ENCODE measurements at regions not wholly inside any gene's neighbourhood (a gene's known extent, or its start where the extent isn't known, plus 50 kb on each side); places are given as distances from the start of the nearest gene placed in this dataset.

- H2AK5ac ChIP-seq (ENCODE audit: low read depth, low read length), result no peak overlapping the region; the same call in 1 of the 2 replicates
- no peak overlapping the region for H3K4me3 ChIP-seq (ENCODE audit: extremely low read depth in 1 of 4, insufficient read depth in 2 of 4, low read depth in 3 of 4, low read length in 4 of 4)
- H2BK12ac ChIP-seq (ENCODE audit: low read depth, low read length), result no peak overlapping the region
- WGBS, 2 experiments (ENCODE audit: extremely low coverage in 1 of 2, insufficient coverage in 1 of 2, insufficient read length in 1 of 2, insufficient replicate concordance in 2 of 2, low coverage in 1 of 2, low lambda C conversion rate in 2 of 2, missing lambda C conversion rate in 1 of 2), result 90% methylated on average over 7 of the region's 7 CpGs; no CpG with 5 or more reads in 1 of the 2 experiments
- no peak overlapping the region for H4K8ac ChIP-seq (ENCODE audit: extremely low read depth, insufficient read depth, low read length)
- H3K27ac ChIP-seq (ENCODE audit: low read depth, low read length), result no peak overlapping the region
- no peaks in the 10 kb centered on the region for H3K9me3 ChIP-seq (ENCODE audit: insufficient read depth in 2 of 2, low read depth in 1 of 2, low read length in 1 of 2)
- no peak overlapping the region for H3K4ac ChIP-seq (replicated peaks; ENCODE audit: insufficient read length, low read depth, low read length)
- H3K4me1 ChIP-seq (replicated peaks in 1 of 4; ENCODE audit: control insufficient read depth in 3 of 4, insufficient read depth in 4 of 4, low read length in 3 of 4), result peaks cover 0 to 4% (median 2%) of the 10 kb centered on the region in 4 experiments; a peak in 4 of 7 replicates
- H3K9ac ChIP-seq (replicated peaks in 1 of 4; ENCODE audit: extremely low read depth in 1 of 4, low read depth in 3 of 4, low read length in 3 of 4), result no peak overlapping the region
- H3K79me1 ChIP-seq (ENCODE audit: low read depth, low read length), result no peaks in the 10 kb centered on the region
- H3K18ac ChIP-seq (ENCODE audit: extremely low read depth, low read length), result no peak overlapping the region
- H3K79me2 ChIP-seq (ENCODE audit: control insufficient read depth in 1 of 2, insufficient read depth in 2 of 2, low read length in 2 of 2), result no peaks in the 10 kb centered on the region
- DNase-seq (ENCODE audit: low read depth in 1 of 2, low spot score in 2 of 2) (no peak), FAIRE-seq (no peak)
- no peak overlapping the region for H3K56ac ChIP-seq (replicated peaks; ENCODE audit: insufficient read length, low read depth, low read length)
- H2BK5ac ChIP-seq (ENCODE audit: low read depth, low read length), result no peak overlapping the region
- no peak overlapping the region for H4K91ac ChIP-seq (replicated peaks; ENCODE audit: insufficient read length, low read length)
- no peak overlapping the region for H2BK15ac ChIP-seq (ENCODE audit: low read length)
- no peak overlapping the region for H3K14ac ChIP-seq (ENCODE audit: insufficient read length)
- H4K20me1 ChIP-seq (replicated peaks in 1 of 2; ENCODE audit: control insufficient read depth in 1 of 2, insufficient read depth in 2 of 2, low read length in 2 of 2), result no peaks in the 10 kb centered on the region
- peak overlapping the region; percentile 44; the same call in 1 of the 2 replicates for H2BK20ac ChIP-seq (ENCODE audit: low read length)
- TF ChIP-seq SP1 (IDR thresholded peaks at IDR 0.05; ENCODE audit: low read depth, low read length), result no peak
- TF ChIP-seq ZNF274 (IDR thresholded peaks at IDR 0.05; ENCODE audit: borderline replicate concordance, extremely low read depth, low read length), result no peak
- H3K27me3 ChIP-seq (replicated peaks in 1 of 4; ENCODE audit: control insufficient read depth in 3 of 4, extremely low read depth in 1 of 4, insufficient read depth in 3 of 4, low read length in 3 of 4), result no peaks in the 10 kb centered on the region; a peak in 1 of 7 replicates
- CTCF ChIA-PET (ENCODE audit: partially characterized antibody), result interaction anchor here (1.5 kb wide), 1 partner anchor 10 kb away, joined by 5 read pairs; no protein-coding TSS in a partner anchor
- H3K36me3 ChIP-seq (ENCODE audit: control insufficient read depth in 2 of 4, insufficient read depth in 4 of 4, low read length in 3 of 4), result no peaks in the 10 kb centered on the region
- no peak overlapping the region for H3K23ac ChIP-seq (ENCODE audit: insufficient read length)
- no peaks in the 10 kb centered on the region for H3K23me2 ChIP-seq (ENCODE audit: low read depth, low read length)
- no peak overlapping the region for H2BK120ac ChIP-seq (replicated peaks; ENCODE audit: low read depth, low read length)
- H4K5ac ChIP-seq (ENCODE audit: insufficient read length, low read depth, low read length), result no peak overlapping the region
- no peak overlapping the region for H2AFZ ChIP-seq (ENCODE audit: low read length)
- POLR2A ChIA-PET (ENCODE audit: partially characterized antibody), result no interaction called here
- no peak overlapping the region for H3K4me2 ChIP-seq (ENCODE audit: insufficient read depth in 1 of 2, low read depth in 2 of 2, low read length in 2 of 2)
Observed at GRCh38 chr2:111712361-111712760, 171.6 kb downstream of the ANAPC1 start.

All from H1 (cell line).